ENCODE measurements at regions not wholly inside any gene's neighbourhood (a gene's known extent, or its start where the extent isn't known, plus 50 kb on each side); places are given as distances from the start of the nearest gene placed in this dataset.

GRCh38 chr6:51302431-51302830 lies 483.8 kb downstream of the TFAP2B start:
- no peak overlapping the region for H2BK12ac ChIP-seq (ENCODE audit: low read length)
- no peak overlapping the region for H3K18ac ChIP-seq (ENCODE audit: low read length)
- no CpG with 5 or more reads among the region's 2 CpGs for WGBS (ENCODE audit: extremely low coverage, insufficient coverage, insufficient read length)
- no peak overlapping the region for H2AFZ ChIP-seq (ENCODE audit: insufficient read depth, low read length, poor library complexity)
- no peak overlapping the region for H3K23ac ChIP-seq (ENCODE audit: low read length)
- DNase-seq: no peak
- H3K14ac ChIP-seq (ENCODE audit: low read length): no peak overlapping the region
- no peak overlapping the region for H2AK5ac ChIP-seq (ENCODE audit: low read length)
- no peak overlapping the region for H2BK120ac ChIP-seq (ENCODE audit: insufficient read depth, low read length, poor library complexity)
- H3K9ac ChIP-seq (ENCODE audit: low read length): no peak overlapping the region
- H4K8ac ChIP-seq (ENCODE audit: low read depth, low read length): no peak overlapping the region
- no peak overlapping the region for H3K4ac ChIP-seq (ENCODE audit: low read depth, low read length)
- H3K27ac ChIP-seq (ENCODE audit: low read depth, low read length): no peak overlapping the region
- H3K79me2 ChIP-seq (ENCODE audit: control insufficient read depth, insufficient read depth, low read length, poor library complexity): no peaks in the 10 kb centered on the region
- H3K4me1 ChIP-seq (ENCODE audit: control insufficient read depth in 1 of 2, insufficient read depth in 2 of 2, low read length in 2 of 2): no peaks in the 10 kb centered on the region
- no peak overlapping the region for H4K91ac ChIP-seq (ENCODE audit: low read depth, low read length)
- no peaks in the 10 kb centered on the region for H3K79me1 ChIP-seq (ENCODE audit: low read length)
- no peaks in the 10 kb centered on the region for H3K27me3 ChIP-seq (ENCODE audit: insufficient read depth, low read length)
- H3K36me3 ChIP-seq (ENCODE audit: control insufficient read depth in 1 of 2, insufficient read depth in 2 of 2, low read length in 2 of 2): no peaks in the 10 kb centered on the region
- no peaks in the 10 kb centered on the region for H3K9me3 ChIP-seq (ENCODE audit: insufficient read depth, low read depth, low read length)
- no peak overlapping the region for H3K4me2 ChIP-seq (ENCODE audit: low read length)
- no peak overlapping the region for H4K12ac ChIP-seq (ENCODE audit: low read depth, low read length)
- no peak overlapping the region for H2BK5ac ChIP-seq (ENCODE audit: low read depth, low read length, poor library complexity)
- H3K4me3 ChIP-seq (ENCODE audit: low read depth, low read length): no peak overlapping the region

DNA sequence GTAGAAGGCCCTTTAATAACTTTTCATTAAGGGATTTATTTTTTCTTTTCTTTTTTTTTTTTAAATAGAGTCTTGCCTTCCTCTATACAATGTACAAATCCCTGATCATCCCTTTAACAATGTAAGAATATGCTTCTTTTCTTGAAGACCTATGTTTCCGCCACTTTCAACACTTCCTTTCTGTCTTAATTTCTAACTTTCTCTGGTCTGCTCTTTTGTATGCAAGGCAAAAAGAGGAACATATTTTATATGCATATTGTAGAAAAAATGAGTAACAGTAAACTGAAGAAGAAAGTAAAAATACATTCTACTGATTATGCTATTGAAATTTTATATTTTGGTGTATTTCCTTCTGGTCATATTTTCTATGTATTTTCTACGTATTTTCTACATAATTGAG lies 484.7 kb downstream of the TFAP2B start:
- H3K27ac ChIP-seq (ENCODE audit: low read depth, low read length): no peak overlapping the region
- no peak overlapping the region for H4K8ac ChIP-seq (ENCODE audit: low read depth, low read length)
- no CpG with 5 or more reads among the region's 2 CpGs for WGBS (ENCODE audit: extremely low coverage, insufficient coverage, insufficient read length)
- H2BK5ac ChIP-seq (ENCODE audit: low read depth, low read length, poor library complexity): no peak overlapping the region
- H2BK120ac ChIP-seq (ENCODE audit: insufficient read depth, low read length, poor library complexity): no peak overlapping the region
- no peaks in the 10 kb centered on the region for H3K79me1 ChIP-seq (ENCODE audit: low read length)
- H3K36me3 ChIP-seq (ENCODE audit: control insufficient read depth in 1 of 2, insufficient read depth in 2 of 2, low read length in 2 of 2): no peaks in the 10 kb centered on the region
- no peak overlapping the region for H4K12ac ChIP-seq (ENCODE audit: low read depth, low read length)
- H3K4ac ChIP-seq (ENCODE audit: low read depth, low read length): no peak overlapping the region
- no peaks in the 10 kb centered on the region for H3K9me3 ChIP-seq (ENCODE audit: insufficient read depth, low read depth, low read length)
- H2AFZ ChIP-seq (ENCODE audit: insufficient read depth, low read length, poor library complexity): no peak overlapping the region
- H3K27me3 ChIP-seq (ENCODE audit: insufficient read depth, low read length): no peaks in the 10 kb centered on the region
- no peak for DNase-seq
- H4K91ac ChIP-seq (ENCODE audit: low read depth, low read length): no peak overlapping the region
- no peaks in the 10 kb centered on the region for H3K4me1 ChIP-seq (ENCODE audit: control insufficient read depth in 1 of 2, insufficient read depth in 2 of 2, low read length in 2 of 2)
- no peak overlapping the region for H2AK5ac ChIP-seq (ENCODE audit: low read length)
- no peak overlapping the region for H3K4me3 ChIP-seq (ENCODE audit: low read depth, low read length)
- no peak overlapping the region for H3K23ac ChIP-seq (ENCODE audit: low read length)
- no peak overlapping the region for H3K9ac ChIP-seq (ENCODE audit: low read length)
- no peak overlapping the region for H3K4me2 ChIP-seq (ENCODE audit: low read length)
- no peak overlapping the region for H3K14ac ChIP-seq (ENCODE audit: low read length)
- no peaks in the 10 kb centered on the region for H3K79me2 ChIP-seq (ENCODE audit: control insufficient read depth, insufficient read depth, low read length, poor library complexity)
- H3K18ac ChIP-seq (ENCODE audit: low read length): no peak overlapping the region
- no peak overlapping the region for H2BK12ac ChIP-seq (ENCODE audit: low read length)

DNA sequence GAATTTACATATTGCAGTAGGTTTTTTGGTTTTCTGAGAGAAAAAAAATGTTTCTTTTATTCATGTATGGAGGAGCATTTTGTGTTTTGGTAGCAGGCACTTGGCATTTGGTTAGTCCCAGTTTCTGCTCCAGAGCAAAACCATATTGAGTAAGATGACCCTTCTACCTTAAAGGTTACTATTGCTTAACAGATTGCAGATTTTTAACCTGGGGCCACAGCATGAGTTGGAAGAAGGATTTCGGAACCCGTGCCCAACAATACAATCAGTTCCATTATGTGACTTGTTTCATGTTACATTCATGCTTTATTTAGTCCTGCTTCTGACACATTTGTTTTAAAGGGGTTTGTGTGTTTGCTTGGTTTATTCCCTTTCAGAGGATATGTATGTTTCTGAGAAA lies 496.3 kb downstream of the TFAP2B start:
- H3K4me2 ChIP-seq (ENCODE audit: low read length): no peak overlapping the region
- no peak overlapping the region for H3K23ac ChIP-seq (ENCODE audit: low read length)
- H3K18ac ChIP-seq (ENCODE audit: low read length): no peak overlapping the region
- H2BK5ac ChIP-seq (ENCODE audit: low read depth, low read length, poor library complexity): no peak overlapping the region
- H2AK5ac ChIP-seq (ENCODE audit: low read length): no peak overlapping the region
- H2BK12ac ChIP-seq (ENCODE audit: low read length): no peak overlapping the region
- H2BK120ac ChIP-seq (ENCODE audit: insufficient read depth, low read length, poor library complexity): no peak overlapping the region
- H3K36me3 ChIP-seq (ENCODE audit: control insufficient read depth in 1 of 2, insufficient read depth in 2 of 2, low read length in 2 of 2): no peaks in the 10 kb centered on the region
- no peak overlapping the region for H4K12ac ChIP-seq (ENCODE audit: low read depth, low read length)
- no CpG with 5 or more reads among the region's 2 CpGs for WGBS (ENCODE audit: extremely low coverage, insufficient coverage, insufficient read length)
- no peak overlapping the region for H3K14ac ChIP-seq (ENCODE audit: low read length)
- no peaks in the 10 kb centered on the region for H3K79me1 ChIP-seq (ENCODE audit: low read length)
- no peak overlapping the region for H2AFZ ChIP-seq (ENCODE audit: insufficient read depth, low read length, poor library complexity)
- H3K27me3 ChIP-seq (ENCODE audit: insufficient read depth, low read length): no peaks in the 10 kb centered on the region
- no peak overlapping the region for H4K8ac ChIP-seq (ENCODE audit: low read depth, low read length)
- no peaks in the 10 kb centered on the region for H3K9me3 ChIP-seq (ENCODE audit: insufficient read depth, low read depth, low read length)
- H3K4ac ChIP-seq (ENCODE audit: low read depth, low read length): no peak overlapping the region
- no peak overlapping the region for H3K9ac ChIP-seq (ENCODE audit: low read length)
- H3K4me3 ChIP-seq (ENCODE audit: low read depth, low read length): no peak overlapping the region
- H3K27ac ChIP-seq (ENCODE audit: low read depth, low read length): no peak overlapping the region
- no peaks in the 10 kb centered on the region for H3K79me2 ChIP-seq (ENCODE audit: control insufficient read depth, insufficient read depth, low read length, poor library complexity)
- H3K4me1 ChIP-seq (ENCODE audit: control insufficient read depth in 1 of 2, insufficient read depth in 2 of 2, low read length in 2 of 2): no peaks in the 10 kb centered on the region
- DNase-seq: no peak
- no peak overlapping the region for H4K91ac ChIP-seq (ENCODE audit: low read depth, low read length)

- Histone ChIP-seq H2BK120ac (ENCODE audit: insufficient read depth, low read length, poor library complexity) (no peak overlapping the region), H3K27ac (ENCODE audit: low read depth, low read length) (no peak overlapping the region), H3K9me3 (ENCODE audit: insufficient read depth, low read depth, low read length) (no peaks in the 10 kb centered on the region), H4K91ac (ENCODE audit: low read depth, low read length) (no peak overlapping the region), H3K9ac (ENCODE audit: low read length) (no peak overlapping the region), H3K79me2 (ENCODE audit: control insufficient read depth, insufficient read depth, low read length, poor library complexity) (no peaks in the 10 kb centered on the region), H4K12ac (ENCODE audit: low read depth, low read length) (no peak overlapping the region), H3K27me3 (ENCODE audit: insufficient read depth, low read length) (no peaks in the 10 kb centered on the region), H3K36me3 (ENCODE audit: control insufficient read depth in 1 of 2, insufficient read depth in 2 of 2, low read length in 2 of 2) (no peaks in the 10 kb centered on the region), H2AFZ (ENCODE audit: insufficient read depth, low read length, poor library complexity) (no peak overlapping the region), H2BK12ac (ENCODE audit: low read length) (no peak overlapping the region), H4K8ac (ENCODE audit: low read depth, low read length) (no peak overlapping the region), H3K14ac (ENCODE audit: low read length) (no peak overlapping the region), H3K23ac (ENCODE audit: low read length) (no peak overlapping the region), H3K18ac (ENCODE audit: low read length) (no peak overlapping the region), H3K4me2 (ENCODE audit: low read length) (no peak overlapping the region), H3K4me1 (ENCODE audit: control insufficient read depth in 1 of 2, insufficient read depth in 2 of 2, low read length in 2 of 2) (no peaks in the 10 kb centered on the region), H3K79me1 (ENCODE audit: low read length) (no peaks in the 10 kb centered on the region), H2BK5ac (ENCODE audit: low read depth, low read length, poor library complexity) (no peak overlapping the region), H2AK5ac (ENCODE audit: low read length) (no peak overlapping the region), H3K4ac (ENCODE audit: low read depth, low read length) (no peak overlapping the region), H3K4me3 (ENCODE audit: low read depth, low read length) (no peak overlapping the region)
- WGBS (ENCODE audit: extremely low coverage, insufficient coverage, insufficient read length): no CpG with 5 or more reads among the region's 5 CpGs
- no peak for DNase-seq
These were observed 500.0 kb downstream of the TFAP2B start for GRCh38 chr6:51318674-51319073.

Data from trophoblast cell (in vitro differentiated cells and primary cell).